IMR-90 (cell line): ENCODE measurements at regions not wholly inside any gene's neighbourhood (a gene's known extent, or its start where the extent isn't known, plus 50 kb on each side); places are given as distances from the start of the nearest gene placed in this dataset.

ENCODE experiments used
- ATAC-seq: fragments of 200-7000 bp; cut with Tn5 transposase; 2 replicates; pipeline ENCODE4 v1.9.1; 2020; ENCODE audit warnings: low read depth, mild to moderate bottlenecking, moderate library complexity
- BruUV-seq: library from RNA; stranded (reverse); fragments of 400-500 nt; replicated peaks from 2 replicates; lab custom pipeline; 2021; lab: Mats Ljungman, UMichigan
- CTCF ChIA-PET: fragments of 300-600 bp; formaldehyde crosslinking; extraction: SDS; loops from one replicate; lab custom pipeline; 2021; ENCODE audit warnings: antibody characterized with exemption; lab: Yijun Ruan, JAX
- POLR2A ChIA-PET: fragments of 300-600 bp; sonication (Branson Sonifier 250); formaldehyde crosslinking; loops from one replicate; lab custom pipeline; 2022; ENCODE audit warnings: antibody characterized with exemption; ENCODE audit not compliant: unreplicated experiment; lab: Charles Lee
- DNase-seq: peaks from one replicate; pipeline ENCODE4 v3.0.0; 2013
- H2AFZ ChIP-seq: replicated peaks from 2 replicates; pipeline ENCODE3; 2013; ENCODE audit warnings: low read length, mild to moderate bottlenecking; ENCODE audit not compliant: poor library complexity
- H2AK5ac ChIP-seq: 2 replicates; pipeline ENCODE4 v1.6.1; 2013; ENCODE audit warnings: low read depth, low read length, inconsistent platforms
- H2AK9ac ChIP-seq: replicated peaks from 2 replicates; pipeline ENCODE3; 2013; ENCODE audit warnings: mild to moderate bottlenecking, low read depth, low read length, moderate library complexity; ENCODE audit not compliant: poor library complexity
- H2BK120ac ChIP-seq: 2 replicates; pipeline ENCODE4 v1.6.1; 2013; ENCODE audit warnings: low read depth, low read length, inconsistent platforms
- H2BK15ac ChIP-seq: 3 replicates; pipeline ENCODE4 v1.6.1; 2013; ENCODE audit warnings: low read depth, low read length, inconsistent platforms
- H2BK20ac ChIP-seq: 2 replicates; pipeline ENCODE4 v1.6.1; 2013; ENCODE audit warnings: low read depth, mild to moderate bottlenecking, inconsistent platforms, low read length, moderate library complexity
- H2BK5ac ChIP-seq: 2 replicates; pipeline ENCODE4 v1.6.1; 2013; ENCODE audit warnings: mild to moderate bottlenecking, low read depth, low read length, inconsistent platforms; ENCODE audit not compliant: poor library complexity, severe bottlenecking
- H3K14ac ChIP-seq: replicated peaks from 2 replicates; pipeline ENCODE4 v1.6.1; 2013; ENCODE audit warnings: low read depth, low read length, inconsistent platforms
- H3K18ac ChIP-seq: 2 replicates; pipeline ENCODE4 v1.6.1; 2013; ENCODE audit warnings: low read depth, low read length, control low read depth
- H3K23ac ChIP-seq: 2 replicates; pipeline ENCODE4 v1.6.1; 2013; ENCODE audit warnings: low read depth, low read length, inconsistent platforms
- H3K27ac ChIP-seq: 2 replicates; pipeline ENCODE4 v1.5.1; 2013; ENCODE audit warnings: mild to moderate bottlenecking, control low read depth, low read length; ENCODE audit not compliant: insufficient read depth
- H3K27me3 ChIP-seq: 2 replicates; pipeline ENCODE4 v1.6.1; 2013; ENCODE audit warnings: low read length; ENCODE audit not compliant: control insufficient read depth, insufficient read depth
- H3K36me3 ChIP-seq: 2 replicates; pipeline ENCODE4 v1.6.1; 2013; ENCODE audit warnings: low read length, mixed read lengths; ENCODE audit not compliant: control insufficient read depth, insufficient read depth
- H3K4ac ChIP-seq: 2 replicates; pipeline ENCODE4 v1.6.1; 2013; ENCODE audit warnings: low read depth, low read length, inconsistent platforms
- H3K4me1 ChIP-seq: 2 replicates; pipeline ENCODE4 v1.6.1; 2013; ENCODE audit warnings: low read length, mixed read lengths; ENCODE audit not compliant: control insufficient read depth, insufficient read depth
- H3K4me2 ChIP-seq: 2 replicates; pipeline ENCODE4 v1.6.1; 2013; ENCODE audit warnings: low read depth, mild to moderate bottlenecking, control low read depth, low read length, moderate library complexity
- H3K4me3 ChIP-seq: 2 replicates; pipeline ENCODE4 v1.5.1; 2013; ENCODE audit warnings: low read depth, mild to moderate bottlenecking, control low read depth, low read length, moderate library complexity; ENCODE audit not compliant: insufficient read depth
- H3K56ac ChIP-seq: 2 replicates; pipeline ENCODE4 v1.6.1; 2013; ENCODE audit warnings: low read length, inconsistent platforms; ENCODE audit not compliant: insufficient read depth; ENCODE audit errors: extremely low read depth
- H3K79me1 ChIP-seq, 2 experiments: 2 replicates each; pipeline ENCODE4 v1.6.1; 2013; ENCODE audit warnings: low read length in 2 of 2, inconsistent platforms in 1 of 2, low read depth in 1 of 2
- H3K9ac ChIP-seq: 2 replicates; pipeline ENCODE4 v1.6.1; 2013; ENCODE audit warnings: low read depth, low read length, control low read depth
- H3K9me1 ChIP-seq: 2 replicates; pipeline ENCODE4 v1.6.1; 2013; ENCODE audit warnings: low read length, inconsistent platforms; ENCODE audit not compliant: insufficient read depth
- H3K9me3 ChIP-seq: 2 replicates; pipeline ENCODE4 v1.6.1; 2013; ENCODE audit warnings: low read length; ENCODE audit not compliant: control insufficient read depth, insufficient read depth
- H4K20me1 ChIP-seq: 2 replicates; pipeline ENCODE4 v1.6.1; 2013; ENCODE audit warnings: low read length, inconsistent platforms; ENCODE audit not compliant: insufficient read depth
- H4K5ac ChIP-seq: 2 replicates; pipeline ENCODE4 v1.6.1; 2013; ENCODE audit warnings: mild to moderate bottlenecking, low read depth, low read length, control low read depth
- H4K8ac ChIP-seq, 2 experiments: 2 replicates each; pipeline ENCODE4 v1.6.1; 2013; ENCODE audit warnings: low read depth in 2 of 2, low read length in 2 of 2, control low read depth in 1 of 2, inconsistent platforms in 1 of 2
- H4K91ac ChIP-seq: 2 replicates; pipeline ENCODE4 v1.6.1; 2013; ENCODE audit warnings: low read depth, low read length, inconsistent platforms; ENCODE audit not compliant: insufficient read depth
- BHLHE40 ChIP-seq: fragments of 150-350 bp; IDR thresholded peaks from 2 replicates; pipeline ENCODE4 v1.6.1; 2016; ENCODE audit warnings: mild to moderate bottlenecking, low read depth, low read length
- CEBPB ChIP-seq: IDR thresholded peaks from 2 replicates; pipeline ENCODE4 v1.6.1; 2012; ENCODE audit warnings: low read depth, low read length, improper control_type of control experiment
- CHD1 ChIP-seq: IDR thresholded peaks from 2 replicates; pipeline ENCODE4 v1.6.1; 2012; ENCODE audit warnings: low read depth, low read length, improper control_type of control experiment
- FOS ChIP-seq: fragments of 150-350 bp; IDR thresholded peaks from 2 replicates; pipeline ENCODE4 v1.6.1; 2016; ENCODE audit warnings: low read depth, low read length
- MAFK ChIP-seq: IDR thresholded peaks from 2 replicates; pipeline ENCODE4 v1.6.1; 2012; ENCODE audit warnings: low read depth, low read length, improper control_type of control experiment
- NFE2L2 ChIP-seq: fragments of 150-350 bp; IDR thresholded peaks from 2 replicates; pipeline ENCODE4 v1.6.1; 2016; ENCODE audit warnings: low read depth, mild to moderate bottlenecking, low read length
- POLR2A ChIP-seq: IDR thresholded peaks from 2 replicates; pipeline ENCODE4 v1.6.1; 2012; ENCODE audit warnings: mild to moderate bottlenecking, low read depth, low read length
- RAD21 ChIP-seq: IDR thresholded peaks from 2 replicates; pipeline ENCODE4 v1.6.1; 2012; ENCODE audit warnings: low read length, improper control_type of control experiment
- RCOR1 ChIP-seq: IDR thresholded peaks from 2 replicates; pipeline ENCODE4 v1.6.1; 2012; ENCODE audit warnings: mild to moderate bottlenecking, low read length, improper control_type of control experiment; ENCODE audit not compliant: insufficient replicate concordance
- RFX5 ChIP-seq: IDR thresholded peaks from 2 replicates; pipeline ENCODE4 v1.8.0; 2012; ENCODE audit warnings: low read depth, mild to moderate bottlenecking, low read length, moderate library complexity
- SMC3 ChIP-seq: fragments of 150-350 bp; IDR thresholded peaks from 2 replicates; pipeline ENCODE4 v1.6.1; 2016; ENCODE audit warnings: low read depth, mild to moderate bottlenecking, antibody characterized with exemption, low read length, moderate library complexity
- USF2 ChIP-seq: fragments of 150-350 bp; IDR thresholded peaks from 2 replicates; pipeline ENCODE4 v1.6.1; 2017; ENCODE audit warnings: mild to moderate bottlenecking, antibody characterized with exemption, low read length, low read depth
- WGBS, 2 experiments: methylation state at CpG; one replicate each; pipeline versions ENCODE4 v1.1.5 to v1.1.7; 2013; ENCODE audit warnings: missing lambda C conversion rate in 2 of 2; ENCODE audit not compliant: insufficient read length in 1 of 2; ENCODE audit errors: extremely low coverage in 2 of 2; 5-methylcytosine and 5-hydroxymethylcytosine counted together
- dilution Hi-C: fragments of 300-500 bp; cut with HindIII; formaldehyde crosslinking; loops from one replicate; pipeline ENCODE4 v1.14.3; 2018; ENCODE audit warnings: low sequenced_read_pairs; ENCODE audit not compliant: unreplicated experiment
- in situ Hi-C: fragments of 300-500 bp; cut with MboI; formaldehyde crosslinking; loops from 3 replicates; pipeline ENCODE4 v1.14.3; 2019; ENCODE audit warnings: low sequenced_read_pairs, inconsistent platforms, mixed read lengths
- intact Hi-C: fragments of 100-400 bp; cut with micrococcal nuclease; formaldehyde crosslinking; loops from 2 replicates; pipeline ENCODE4 v1.10.0; 2022
- TF ChIP-seq, protein P1 (sequence below): conservative IDR thresholded peaks from 2 replicates; pipeline ENCODE4 v1.5.1; 2012; ENCODE audit warnings: mild to moderate bottlenecking, low read depth, low read length, improper control_type of control experiment

- no peak overlapping the region for H2BK5ac ChIP-seq
- no peak overlapping the region for H3K9ac ChIP-seq
- no peaks in the 10 kb centered on the region for H3K4me1 ChIP-seq
- no peak overlapping the region for H4K8ac ChIP-seq
- H4K20me1 ChIP-seq, result no peaks in the 10 kb centered on the region
- POLR2A ChIA-PET, result no interaction called here
- no peak for DNase-seq
- H3K36me3 ChIP-seq, result no peaks in the 10 kb centered on the region
- no peak overlapping the region for H2BK15ac ChIP-seq
- no peak overlapping the region for H2BK20ac ChIP-seq
- in situ Hi-C loops (no loop called here), intact Hi-C loops (no loop called here), dilution Hi-C loops (no loop called here)
- TF ChIP-seq FOS (no peak), CEBPB (no peak), POLR2A (no peak), RAD21 (no peak), BHLHE40 (no peak), NFE2L2 (no peak), USF2 (no peak), MAFK (no peak), SMC3 (no peak), CHD1 (no peak), RFX5 (no peak), RCOR1 (no peak)
- TF ChIP-seq, protein P1, sequence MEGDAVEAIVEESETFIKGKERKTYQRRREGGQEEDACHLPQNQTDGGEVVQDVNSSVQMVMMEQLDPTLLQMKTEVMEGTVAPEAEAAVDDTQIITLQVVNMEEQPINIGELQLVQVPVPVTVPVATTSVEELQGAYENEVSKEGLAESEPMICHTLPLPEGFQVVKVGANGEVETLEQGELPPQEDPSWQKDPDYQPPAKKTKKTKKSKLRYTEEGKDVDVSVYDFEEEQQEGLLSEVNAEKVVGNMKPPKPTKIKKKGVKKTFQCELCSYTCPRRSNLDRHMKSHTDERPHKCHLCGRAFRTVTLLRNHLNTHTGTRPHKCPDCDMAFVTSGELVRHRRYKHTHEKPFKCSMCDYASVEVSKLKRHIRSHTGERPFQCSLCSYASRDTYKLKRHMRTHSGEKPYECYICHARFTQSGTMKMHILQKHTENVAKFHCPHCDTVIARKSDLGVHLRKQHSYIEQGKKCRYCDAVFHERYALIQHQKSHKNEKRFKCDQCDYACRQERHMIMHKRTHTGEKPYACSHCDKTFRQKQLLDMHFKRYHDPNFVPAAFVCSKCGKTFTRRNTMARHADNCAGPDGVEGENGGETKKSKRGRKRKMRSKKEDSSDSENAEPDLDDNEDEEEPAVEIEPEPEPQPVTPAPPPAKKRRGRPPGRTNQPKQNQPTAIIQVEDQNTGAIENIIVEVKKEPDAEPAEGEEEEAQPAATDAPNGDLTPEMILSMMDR, result no peak
- no peak overlapping the region for H4K91ac ChIP-seq
- no peak overlapping the region for H3K14ac ChIP-seq
- H2AK5ac ChIP-seq, result no peak overlapping the region
- no peaks in the 10 kb centered on the region; the same call in 1 of the 2 replicates for H3K27me3 ChIP-seq
- H3K79me1 ChIP-seq, result no peaks in the 10 kb centered on the region
- no peak overlapping the region for H3K4me2 ChIP-seq
- CTCF ChIA-PET, result no interaction called here
- H4K5ac ChIP-seq, result no peak overlapping the region
- BruUV-seq, result no TSS peak
- H3K4ac ChIP-seq, result no peak overlapping the region
- no peak overlapping the region for H3K23ac ChIP-seq
- no peak overlapping the region for H2AFZ ChIP-seq
- no peaks in the 10 kb centered on the region for H3K9me1 ChIP-seq
- whole genome bisulfite sequencing, 2 experiments, result no CpG with 5 or more reads among the region's 13 CpGs
- no peak overlapping the region for H2AK9ac ChIP-seq
- H3K27ac ChIP-seq, result no peak overlapping the region
- no peaks in the 10 kb centered on the region for H3K9me3 ChIP-seq
- H3K56ac ChIP-seq, result no peak overlapping the region
- H3K18ac ChIP-seq, result no peak overlapping the region
- no peak for ATAC-seq
- no peak overlapping the region for H3K4me3 ChIP-seq
- no peak overlapping the region for H2BK120ac ChIP-seq
These were observed 170.0 kb downstream of the ADRA2C start for GRCh38 chr4:3936184-3936583.
